CD4-positive, alpha-beta T cell treated with Interleukin-6 for 4 hours (primary cell): ENCODE measurements at regions not wholly inside any gene's neighbourhood (a gene's known extent, or its start where the extent isn't known, plus 50 kb on each side); places are given as distances from the start of the nearest gene placed in this dataset.

Experiments
- DNase-seq: peaks from one replicate; pipeline ENCODE4 v3.0.0-alpha.2; 2020; ENCODE audit warnings: mixed read lengths

- DNase-seq, result no peak
Measured at GRCh38 chr11:128326791-128327190, 260.6 kb downstream of the ETS1 start.

- peak; percentile 82 for DNase-seq
Measured at GRCh38 chr11:128324531-128325141, 262.7 kb downstream of the ETS1 start.

GRCh38 chr11:128324051-128324481 lies 263.3 kb downstream of the ETS1 start:
- DNase-seq, result peak; percentile 42

- peak; percentile 57 for DNase-seq
Measured at GRCh38 chr11:128323381-128323780, 264.0 kb downstream of the ETS1 start.

GRCh38 chr11:128318856-128319474 lies 268.4 kb downstream of the ETS1 start:
- DNase-seq, result peak; percentile 71

GRCh38 chr11:128316541-128317227 lies 270.7 kb downstream of the ETS1 start:
- DNase-seq, result no peak

- no peak for DNase-seq
Measured at GRCh38 chr11:128315933-128316332, 271.4 kb downstream of the ETS1 start.

GRCh38 chr11:128313931-128314330 lies 273.4 kb downstream of the ETS1 start:
- no peak for DNase-seq

- no peak for DNase-seq
Measured at GRCh38 chr11:128311742-128312719, 275.3 kb downstream of the ETS1 start.

GRCh38 chr11:128310676-128311445 lies 276.5 kb downstream of the ETS1 start:
- DNase-seq, result peak; percentile 34

GRCh38 chr11:128310005-128310404 lies 277.4 kb downstream of the ETS1 start:
- no peak for DNase-seq

- no peak for DNase-seq
Measured at GRCh38 chr11:128308794-128309193, 278.6 kb downstream of the ETS1 start.

- DNase-seq, result no peak
Measured at GRCh38 chr11:128305588-128305987, 281.8 kb downstream of the ETS1 start.

- peak; percentile 26 for DNase-seq
Measured at GRCh38 chr11:128304666-128305485, 282.5 kb downstream of the ETS1 start.

- no peak for DNase-seq
Measured at GRCh38 chr11:128304116-128304515, 283.2 kb downstream of the ETS1 start.

- no peak for DNase-seq
Measured at GRCh38 chr11:128303383-128303782, 284.0 kb downstream of the ETS1 start.

GRCh38 chr11:128302425-128303186 lies 284.8 kb downstream of the ETS1 start:
- peak; percentile 77 for DNase-seq

- no peak for DNase-seq
Measured at GRCh38 chr11:128301756-128302155, 285.6 kb downstream of the ETS1 start.

GRCh38 chr11:128300785-128301184 lies 286.6 kb downstream of the ETS1 start:
- DNase-seq, result no peak

GRCh38 chr11:128299132-128299726 lies 288.1 kb downstream of the ETS1 start:
- DNase-seq, result no peak
